HCT116 (cell line): ENCODE measurements at regions not wholly inside any gene's neighbourhood (a gene's known extent, or its start where the extent isn't known, plus 50 kb on each side); places are given as distances from the start of the nearest gene placed in this dataset.

Experiments
- ATAC-seq: fragments of 200-7000 bp; cut with Tn5 transposase; 2 replicates; pipeline ENCODE4 v1.9.1; 2020; ENCODE audit warnings: mild to moderate bottlenecking, moderate library complexity
- BruUV-seq: library from RNA; stranded (reverse); fragments of 400-500 nt; replicated peaks from 2 replicates; lab custom pipeline; 2021; lab: Mats Ljungman, UMichigan
- CTCF ChIA-PET: fragments of 300-600 bp; sonication (Branson Sonifier 250); formaldehyde crosslinking; loops from one replicate; lab custom pipeline; 2021; ENCODE audit warnings: antibody characterized with exemption; lab: Charles Lee
- POLR2A ChIA-PET: fragments of 300-600, 350-600 bp; sonication (Branson Sonifier 250); formaldehyde crosslinking; loops from one replicate; lab custom pipeline; 2021; ENCODE audit warnings: antibody characterized with exemption; lab: Charles Lee
- RAD21 ChIA-PET, 2 experiments: fragments of 300-600 bp; sonication (Branson Sonifier 250); formaldehyde crosslinking; loops; one replicate each; lab custom pipeline; 2023; ENCODE audit warnings: low total read pairs in 2 of 2; ENCODE audit not compliant: uncharacterized antibody in 2 of 2, unreplicated experiment in 2 of 2, low non-redundant PET in 1 of 2; lab: Charles Lee
- DNase-seq: peaks from one replicate; pipeline ENCODE4 v3.0.0-alpha.2; 2010; ENCODE audit warnings: low read depth, low spot score
- H2AFZ ChIP-seq: fragments of 200-600 bp; shearing (Covaris generic), sonication (generic); 2 replicates; pipeline ENCODE4 v1.6.1; 2017; ENCODE audit warnings: low read depth, mixed run types, mixed read lengths, antibody characterized with exemption, low read length; ENCODE audit not compliant: poor library complexity, severe bottlenecking
- H3K27ac ChIP-seq: 2 replicates; pipeline ENCODE4 v1.5.1; 2012; ENCODE audit warnings: low read depth, low read length
- H3K27me3 ChIP-seq: fragments of 200-600 bp; sonication (generic); 2 replicates; pipeline ENCODE4 v1.6.1; 2016; ENCODE audit warnings: mixed run types, low read length, mixed read lengths; ENCODE audit not compliant: insufficient read depth
- H3K36me3 ChIP-seq, 2 experiments: fragments of 200-500 bp in 1 of 2; fragments of 200-600 bp in 1 of 2; sonication (Bioruptor generic) in 1 of 2; sonication (generic) in 1 of 2; 2 replicates each; pipeline versions ENCODE4 v1.5.1 to v1.6.1; 2014 to 2016; ENCODE audit warnings: low read length in 2 of 2, inconsistent platforms in 1 of 2, mixed read lengths in 1 of 2, mixed run types in 1 of 2; ENCODE audit not compliant: insufficient read depth in 2 of 2, control insufficient read depth in 1 of 2
- H3K4me1 ChIP-seq, 2 experiments: fragments of 200-600 bp in 1 of 2; sonication (generic) in 1 of 2; 2 replicates each; pipeline versions ENCODE4 v1.5.1 to v1.6.1; 2012 to 2017; ENCODE audit warnings: low read length in 2 of 2, inconsistent platforms in 1 of 2, mild to moderate bottlenecking in 1 of 2, mixed read lengths in 1 of 2, mixed run types in 1 of 2, moderate library complexity in 1 of 2; ENCODE audit not compliant: insufficient read depth in 2 of 2, control insufficient read depth in 1 of 2
- H3K4me2 ChIP-seq: fragments of 200-600 bp; sonication (generic); 2 replicates; pipeline ENCODE4 v1.6.1; 2017; ENCODE audit warnings: mixed run types, low read length, mixed read lengths
- H3K4me3 ChIP-seq, 2 experiments: fragments of 200-600 bp in 1 of 2; sonication (generic) in 1 of 2; replicated peaks in 1 of 2; 2 replicates each; pipeline ENCODE4 v1.5.1; 2011 to 2016; ENCODE audit warnings: low read length in 2 of 2, control low read depth in 1 of 2, low read depth in 1 of 2, mild to moderate bottlenecking in 1 of 2, mixed read lengths in 1 of 2, mixed run types in 1 of 2
- H3K79me2 ChIP-seq: fragments of 200-600 bp; sonication (generic); 2 replicates; pipeline ENCODE4 v1.6.1; 2017; ENCODE audit warnings: mild to moderate bottlenecking, mixed run types, low read length, moderate library complexity, mixed read lengths; ENCODE audit not compliant: insufficient read depth
- H3K9ac ChIP-seq: fragments of 200-600 bp; sonication (generic); 2 replicates; pipeline ENCODE4 v1.6.1; 2016; ENCODE audit warnings: low read length, mixed read lengths
- H3K9me2 ChIP-seq: fragments of 200-600 bp; sonication (generic), shearing (Covaris generic); 2 replicates; pipeline ENCODE4 v1.6.1; 2017; ENCODE audit warnings: mixed run types, mild to moderate bottlenecking, moderate library complexity; ENCODE audit not compliant: insufficient read depth
- H3K9me3 ChIP-seq, 2 experiments: fragments of 200-500 bp in 1 of 2; fragments of 200-600 bp in 1 of 2; sonication (Bioruptor generic) in 1 of 2; sonication (generic) in 1 of 2; 2 replicates each; pipeline ENCODE4 v1.6.1; 2014 to 2017; ENCODE audit warnings: low read length in 2 of 2, mixed read lengths in 2 of 2, inconsistent platforms in 1 of 2, low read depth in 1 of 2, mild to moderate bottlenecking in 1 of 2, mixed run types in 1 of 2, moderate library complexity in 1 of 2; ENCODE audit not compliant: control insufficient read depth in 1 of 2, insufficient read depth in 1 of 2
- H4K20me1 ChIP-seq: fragments of 200-600 bp; sonication (generic), shearing (Covaris generic); 2 replicates; pipeline ENCODE4 v1.6.1; 2017; ENCODE audit warnings: mixed run types, mild to moderate bottlenecking, moderate library complexity; ENCODE audit not compliant: insufficient read depth
- EZH2 ChIP-seq: fragments of 200-600 bp; sonication (generic); IDR thresholded peaks from 2 replicates; pipeline ENCODE4 v1.6.1; 2017; ENCODE audit warnings: antibody characterized with exemption, mixed run types
- FOSL1 ChIP-seq: IDR thresholded peaks from 2 replicates; pipeline ENCODE4 v1.6.1; 2012; ENCODE audit warnings: low read depth
- JUND ChIP-seq: IDR thresholded peaks from 2 replicates; pipeline ENCODE4 v1.6.1; 2012
- POLR2A ChIP-seq: IDR thresholded peaks from 2 replicates; pipeline ENCODE4 v1.7.0; 2011; ENCODE audit warnings: borderline replicate concordance; ENCODE audit not compliant: insufficient read depth, insufficient read length; ENCODE audit errors: extremely low read depth
- POLR2AphosphoS5 ChIP-seq: IDR thresholded peaks from 2 replicates; pipeline ENCODE4 v1.6.1; 2011; ENCODE audit warnings: mild to moderate bottlenecking, low read depth, low read length, moderate library complexity
- RAD21 ChIP-seq: IDR thresholded peaks from 2 replicates; pipeline ENCODE4 v1.6.1; 2012; ENCODE audit warnings: low read depth, mild to moderate bottlenecking
- SP1 ChIP-seq: IDR thresholded peaks from 2 replicates; pipeline ENCODE4 v1.6.1; 2012; ENCODE audit warnings: low read depth
- SRF ChIP-seq: IDR thresholded peaks from 2 replicates; pipeline ENCODE4 v1.6.1; 2012; ENCODE audit warnings: low read depth
- ZBTB33 ChIP-seq: IDR thresholded peaks from 2 replicates; pipeline ENCODE4 v1.6.1; 2011; ENCODE audit warnings: mild to moderate bottlenecking, low read length, moderate library complexity; ENCODE audit not compliant: insufficient replicate concordance; ENCODE audit errors: extremely low read depth
- ZFX ChIP-seq: fragments of 450-650 bp; IDR thresholded peaks from 2 replicates; pipeline ENCODE4 v1.6.1; 2017
- intact Hi-C: fragments of 100-400 bp; cut with micrococcal nuclease; formaldehyde crosslinking; loops from 2 replicates; pipeline ENCODE4 v1.10.0; 2022
- TF ChIP-seq, protein P1 (sequence below): IDR thresholded peaks from 2 replicates; pipeline ENCODE4 v1.6.1; 2012

DNA sequence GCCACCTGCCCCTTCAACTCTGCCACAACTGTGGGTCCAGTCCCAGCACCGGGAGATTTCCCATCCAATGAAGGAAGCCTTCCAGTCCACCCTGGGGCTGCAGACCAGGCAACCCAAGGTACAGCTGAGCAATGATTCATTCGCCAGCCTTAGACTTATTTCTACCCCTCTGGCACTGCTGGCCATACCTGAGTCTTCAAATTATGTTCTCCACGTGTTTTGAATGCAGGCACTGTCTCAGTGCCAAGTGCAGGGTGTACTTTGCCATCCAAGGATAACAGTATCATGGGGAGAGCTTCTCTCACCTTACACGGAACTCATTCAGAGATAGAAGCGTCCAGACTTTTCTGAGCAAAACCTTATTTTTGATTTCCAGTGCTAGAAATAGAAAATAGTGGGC is 175.6 kb downstream of the ZFP64 start:
- intact Hi-C loops, result no loop called here
- ChIA-PET CTCF (no interaction called here), POLR2A (no interaction called here), RAD21 (no interaction called here)
- no peaks in the 10 kb centered on the region for H3K36me3 ChIP-seq
- H3K27ac ChIP-seq, result no peak overlapping the region
- DNase-seq (no peak), ATAC-seq (no peak)
- no peaks in the 10 kb centered on the region for H3K79me2 ChIP-seq
- no peak overlapping the region for H3K4me2 ChIP-seq
- H2AFZ ChIP-seq, result no peak overlapping the region
- H3K9me2 ChIP-seq, result no peaks in the 10 kb centered on the region
- no peaks in the 10 kb centered on the region for H4K20me1 ChIP-seq
- H3K4me3 ChIP-seq, result no peak overlapping the region
- H3K4me1 ChIP-seq, result no peaks in the 10 kb centered on the region
- H3K9ac ChIP-seq, result no peak overlapping the region
- no TSS peak for BruUV-seq
- H3K9me3 ChIP-seq, result no peaks in the 10 kb centered on the region
- TF ChIP-seq ZFX (no peak), SP1 (no peak), POLR2AphosphoS5 (no peak), POLR2A (no peak), ZBTB33 (no peak), FOSL1 (no peak), EZH2 (no peak), RAD21 (no peak)
- no peaks in the 10 kb centered on the region for H3K27me3 ChIP-seq

GRCh38 chr20:52015155-52015554 is 176.4 kb downstream of the ZFP64 start:
- ChIA-PET RAD21 (no interaction called here), POLR2A (no interaction called here), CTCF (no interaction called here)
- H3K36me3 ChIP-seq, result no peaks in the 10 kb centered on the region
- TF ChIP-seq SRF (no peak), JUND (no peak), SP1 (no peak), FOSL1 (no peak)
- TF ChIP-seq, protein P1, sequence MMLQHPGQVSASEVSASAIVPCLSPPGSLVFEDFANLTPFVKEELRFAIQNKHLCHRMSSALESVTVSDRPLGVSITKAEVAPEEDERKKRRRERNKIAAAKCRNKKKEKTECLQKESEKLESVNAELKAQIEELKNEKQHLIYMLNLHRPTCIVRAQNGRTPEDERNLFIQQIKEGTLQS, result no peak
- H3K9me3 ChIP-seq, result no peaks in the 10 kb centered on the region
- H3K9me2 ChIP-seq, result no peaks in the 10 kb centered on the region
- no peak overlapping the region for H3K9ac ChIP-seq
- no TSS peak for BruUV-seq
- intact Hi-C loops, result no loop called here
- DNase-seq (no peak), ATAC-seq (no peak)
- H3K4me2 ChIP-seq, result no peak overlapping the region
- no peak overlapping the region for H2AFZ ChIP-seq
- no peaks in the 10 kb centered on the region for H3K27me3 ChIP-seq
- no peaks in the 10 kb centered on the region for H4K20me1 ChIP-seq
- H3K27ac ChIP-seq, result no peak overlapping the region
- H3K79me2 ChIP-seq, result no peaks in the 10 kb centered on the region
- H3K4me3 ChIP-seq, result no peak overlapping the region
- H3K4me1 ChIP-seq, result no peaks in the 10 kb centered on the region
